Calu3 (cell line): ENCODE measurements at regions not wholly inside any gene's neighbourhood (a gene's known extent, or its start where the extent isn't known, plus 50 kb on each side); places are given as distances from the start of the nearest gene placed in this dataset.

Source experiments
- BruUV-seq: library from RNA; stranded (reverse); fragments of 400-500 nt; replicated peaks from 2 replicates; lab custom pipeline; 2021; lab: Mats Ljungman, UMichigan
- CTCF ChIA-PET: fragments of 300-600 bp; sonication (Branson Sonifier 250); formaldehyde crosslinking; loops from one replicate; lab custom pipeline; 2022; ENCODE audit warnings: antibody characterized with exemption; lab: Charles Lee
- DNase-seq: peaks from one replicate; pipeline ENCODE4 v3.0.0; 2022
- H3K27ac Mint-ChIP-seq: one replicate; pipeline ENCODE4 v1.8.0; 2022; ENCODE audit warnings: mixed read lengths; ENCODE audit not compliant: unreplicated experiment
- H3K27me3 Mint-ChIP-seq: one replicate; pipeline ENCODE4 v1.8.0; 2022; ENCODE audit warnings: mixed read lengths; ENCODE audit not compliant: unreplicated experiment
- H3K36me3 Mint-ChIP-seq: one replicate; pipeline ENCODE4 v1.8.0; 2022; ENCODE audit warnings: mild to moderate bottlenecking, moderate library complexity, mixed read lengths; ENCODE audit not compliant: insufficient read depth, unreplicated experiment
- H3K4me1 Mint-ChIP-seq: one replicate; pipeline ENCODE4 v1.8.0; 2022; ENCODE audit warnings: mild to moderate bottlenecking, low read depth, mixed read lengths; ENCODE audit not compliant: unreplicated experiment
- H3K4me3 Mint-ChIP-seq: one replicate; pipeline ENCODE4 v1.8.0; 2022; ENCODE audit warnings: mild to moderate bottlenecking, low read depth, moderate library complexity, mixed read lengths; ENCODE audit not compliant: unreplicated experiment
- H3K9me3 Mint-ChIP-seq: one replicate; pipeline ENCODE4 v1.8.0; 2022; ENCODE audit warnings: low read depth, mixed read lengths; ENCODE audit not compliant: unreplicated experiment
- intact Hi-C: fragments of 100-400 bp; cut with micrococcal nuclease; formaldehyde crosslinking; loops from one replicate; pipeline ENCODE4 v1.10.0; 2022; ENCODE audit not compliant: unreplicated experiment
- TF ChIP-seq, protein P1 (sequence below): fragments of 200-600 bp; IDR thresholded peaks from one replicate; pipeline ENCODE4 v1.8.0; 2022; ENCODE audit warnings: antibody characterized with exemption; ENCODE audit not compliant: unreplicated experiment

DNA sequence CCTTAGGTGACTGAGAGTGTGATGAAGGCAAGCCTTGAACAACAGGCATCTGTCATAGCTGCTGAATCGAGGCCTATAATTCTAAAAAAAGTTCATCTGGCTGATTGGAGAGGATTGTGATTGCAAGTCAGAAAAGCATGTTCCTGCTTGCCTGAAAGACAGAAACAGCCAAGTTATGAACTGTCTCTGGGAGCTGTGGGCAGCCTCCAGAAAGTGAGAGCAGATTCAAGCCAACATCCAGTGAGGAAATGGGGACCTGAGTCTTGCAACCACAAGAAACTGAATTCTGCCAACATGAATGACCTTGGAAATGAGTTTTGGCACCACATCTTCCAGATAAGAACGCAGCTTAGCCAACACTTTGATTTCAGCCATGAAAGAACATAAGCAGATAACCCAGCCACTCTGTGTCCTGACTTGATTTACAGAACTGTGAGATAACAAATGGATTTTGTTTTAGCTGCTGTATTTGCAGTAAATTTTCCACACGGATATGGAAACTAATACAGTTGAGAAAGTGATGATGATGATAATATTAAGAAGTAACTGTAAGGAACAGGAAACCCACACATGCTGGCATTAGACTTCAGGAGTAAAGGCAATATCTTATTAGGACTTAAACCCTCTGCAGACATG is 240.3 kb upstream of the NDST3 start:
- H3K9me3 Mint-ChIP-seq: no peaks in the 10 kb centered on the region
- TF ChIP-seq, protein P1, sequence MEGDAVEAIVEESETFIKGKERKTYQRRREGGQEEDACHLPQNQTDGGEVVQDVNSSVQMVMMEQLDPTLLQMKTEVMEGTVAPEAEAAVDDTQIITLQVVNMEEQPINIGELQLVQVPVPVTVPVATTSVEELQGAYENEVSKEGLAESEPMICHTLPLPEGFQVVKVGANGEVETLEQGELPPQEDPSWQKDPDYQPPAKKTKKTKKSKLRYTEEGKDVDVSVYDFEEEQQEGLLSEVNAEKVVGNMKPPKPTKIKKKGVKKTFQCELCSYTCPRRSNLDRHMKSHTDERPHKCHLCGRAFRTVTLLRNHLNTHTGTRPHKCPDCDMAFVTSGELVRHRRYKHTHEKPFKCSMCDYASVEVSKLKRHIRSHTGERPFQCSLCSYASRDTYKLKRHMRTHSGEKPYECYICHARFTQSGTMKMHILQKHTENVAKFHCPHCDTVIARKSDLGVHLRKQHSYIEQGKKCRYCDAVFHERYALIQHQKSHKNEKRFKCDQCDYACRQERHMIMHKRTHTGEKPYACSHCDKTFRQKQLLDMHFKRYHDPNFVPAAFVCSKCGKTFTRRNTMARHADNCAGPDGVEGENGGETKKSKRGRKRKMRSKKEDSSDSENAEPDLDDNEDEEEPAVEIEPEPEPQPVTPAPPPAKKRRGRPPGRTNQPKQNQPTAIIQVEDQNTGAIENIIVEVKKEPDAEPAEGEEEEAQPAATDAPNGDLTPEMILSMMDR: no peak
- peaks cover 10% of the 10 kb centered on the region for H3K4me1 Mint-ChIP-seq
- intact Hi-C loops: no loop called here
- no peak for DNase-seq
- no peak overlapping the region for H3K4me3 Mint-ChIP-seq
- BruUV-seq: no TSS peak
- CTCF ChIA-PET: interaction anchor here (0.9 kb wide), 1 partner anchor 11 kb away, joined by 5 read pairs; no protein-coding TSS in a partner anchor
- H3K27ac Mint-ChIP-seq: no peak overlapping the region
- H3K36me3 Mint-ChIP-seq: no peaks in the 10 kb centered on the region
- no peaks in the 10 kb centered on the region for H3K27me3 Mint-ChIP-seq

- no peak for DNase-seq
- H3K27me3 Mint-ChIP-seq: no peaks in the 10 kb centered on the region
- H3K9me3 Mint-ChIP-seq: no peaks in the 10 kb centered on the region
- peak overlapping the region; percentile 89 for H3K27ac Mint-ChIP-seq
- intact Hi-C loops: no loop called here
- TF ChIP-seq, protein P1: no peak
- no peak overlapping the region for H3K4me3 Mint-ChIP-seq
- peaks cover 10% of the 10 kb centered on the region for H3K4me1 Mint-ChIP-seq
- CTCF ChIA-PET: interaction anchor here (0.5 kb wide), 1 partner anchor 181 kb away, joined by 9 read pairs; no protein-coding TSS in a partner anchor
- BruUV-seq: no TSS peak
- no peaks in the 10 kb centered on the region for H3K36me3 Mint-ChIP-seq
These were observed 237.6 kb upstream of the NDST3 start for GRCh38 chr4:117796677-117797076.

DNA sequence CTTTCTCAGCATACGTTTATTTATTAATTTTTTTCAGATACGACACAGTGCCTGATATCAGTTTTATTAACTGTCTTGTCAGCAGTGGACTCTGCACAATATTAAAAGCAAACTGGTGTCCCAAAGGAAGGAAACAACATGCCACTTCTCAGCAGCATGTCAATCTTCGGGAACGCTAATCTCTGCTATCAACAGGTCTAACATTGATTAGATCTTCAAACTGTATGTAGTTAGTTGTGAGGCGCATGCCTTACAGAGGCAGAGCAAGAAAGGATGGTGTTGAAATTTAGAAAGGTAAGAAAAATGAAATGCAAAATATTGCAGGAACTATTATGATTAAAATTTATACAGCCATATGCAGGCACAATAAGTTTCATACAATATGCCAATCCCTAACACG is 233.7 kb upstream of the NDST3 start:
- no peak overlapping the region for H3K27ac Mint-ChIP-seq
- no peaks in the 10 kb centered on the region for H3K9me3 Mint-ChIP-seq

DNA sequence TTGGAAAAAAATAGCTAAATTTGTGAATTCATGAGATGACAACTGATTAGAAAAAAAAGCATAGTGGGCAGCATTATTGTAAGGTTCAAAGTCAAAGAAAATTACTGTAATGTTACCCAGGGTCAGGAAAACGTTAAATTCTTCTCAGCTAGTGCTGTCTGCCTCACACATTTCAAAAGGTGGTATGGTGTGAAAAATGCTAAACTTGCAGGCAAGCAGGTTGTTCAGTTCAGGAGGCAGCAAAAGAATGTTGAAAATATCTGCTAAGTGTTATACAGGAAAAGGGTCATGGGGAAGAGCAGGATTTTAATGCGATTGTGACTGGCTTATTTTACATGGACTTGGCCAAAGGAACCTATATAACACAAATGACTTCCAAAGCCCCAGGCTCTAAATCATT is 232.5 kb upstream of the NDST3 start:
- H3K27me3 Mint-ChIP-seq: no peaks in the 10 kb centered on the region
- no peak overlapping the region for H3K4me3 Mint-ChIP-seq
- TF ChIP-seq, protein P1: no peak
- peaks cover 5% of the 10 kb centered on the region for H3K4me1 Mint-ChIP-seq
- H3K27ac Mint-ChIP-seq: no peak overlapping the region
- no peak for DNase-seq
- no peaks in the 10 kb centered on the region for H3K36me3 Mint-ChIP-seq
- BruUV-seq: no TSS peak
- no peaks in the 10 kb centered on the region for H3K9me3 Mint-ChIP-seq
- CTCF ChIA-PET: interaction anchor here (0.7 kb wide), 1 partner anchor 12 kb away, joined by 4 read pairs; no protein-coding TSS in a partner anchor
- intact Hi-C loops: no loop called here

More for the DNA sequence above, 233.7 kb upstream of the NDST3 start:
- H3K4me3 Mint-ChIP-seq: no peak overlapping the region
- intact Hi-C loops: no loop called here
- H3K27me3 Mint-ChIP-seq: no peaks in the 10 kb centered on the region
- no TSS peak for BruUV-seq
- H3K4me1 Mint-ChIP-seq: peaks cover 10% of the 10 kb centered on the region
- no peak for DNase-seq
- TF ChIP-seq, protein P1: no peak
- H3K36me3 Mint-ChIP-seq: no peaks in the 10 kb centered on the region
- CTCF ChIA-PET: no interaction called here
